H1 (cell line): ENCODE measurements at regions not wholly inside any gene's neighbourhood (a gene's known extent, or its start where the extent isn't known, plus 50 kb on each side); places are given as distances from the start of the nearest gene placed in this dataset.
"Not testable (repeated sequence)": the region's sequence is repeated elsewhere in the genome, so short reads cannot be mapped to it uniquely, and the experiment has no call there.

ENCODE experiments used
- CTCF ChIA-PET: fragments of 300-600 bp; sonication (Branson Sonifier 250); formaldehyde crosslinking; loops from one replicate; lab custom pipeline; 2021; ENCODE audit not compliant: partially characterized antibody; lab: Charles Lee
- POLR2A ChIA-PET: fragments of 300-600 bp; sonication (Branson Sonifier 250); formaldehyde crosslinking; loops from one replicate; lab custom pipeline; 2021; ENCODE audit warnings: inconsistent platforms; ENCODE audit not compliant: partially characterized antibody; lab: Charles Lee
- DNase-seq, 2 experiments: peaks; one replicate each; pipeline versions ENCODE4 v3.0.0 to v3.0.0-alpha.2; 2010 to 2022; ENCODE audit warnings: low spot score in 2 of 2, low read depth in 1 of 2, mixed read lengths in 1 of 2
- FAIRE-seq: peaks from 2 replicates; lab custom pipeline; 2011; peaks lifted over from hg19 to GRCh38; lab: Jason Lieb, UNC
- H2AFZ ChIP-seq: 2 replicates; pipeline ENCODE4 v1.8.1; 2012; ENCODE audit warnings: low read length, inconsistent platforms
- H2AK5ac ChIP-seq: 2 replicates; pipeline ENCODE4 v1.6.1; 2013; ENCODE audit warnings: low read depth, low read length
- H2BK120ac ChIP-seq: replicated peaks from 2 replicates; pipeline ENCODE3; 2013; ENCODE audit warnings: low read depth, low read length, inconsistent platforms
- H2BK12ac ChIP-seq: 2 replicates; pipeline ENCODE4 v1.6.1; 2013; ENCODE audit warnings: low read depth, low read length
- H2BK15ac ChIP-seq: 2 replicates; pipeline ENCODE4 v1.6.1; 2013; ENCODE audit warnings: low read length
- H2BK20ac ChIP-seq: 2 replicates; pipeline ENCODE4 v1.6.1; 2013; ENCODE audit warnings: low read length
- H2BK5ac ChIP-seq: 2 replicates; pipeline ENCODE4 v1.6.1; 2013; ENCODE audit warnings: low read depth, low read length
- H3K14ac ChIP-seq: 2 replicates; pipeline ENCODE4 v1.6.1; 2013; ENCODE audit warnings: inconsistent platforms; ENCODE audit not compliant: insufficient read length
- H3K18ac ChIP-seq: 2 replicates; pipeline ENCODE4 v1.6.1; 2013; ENCODE audit warnings: low read length; ENCODE audit errors: extremely low read depth
- H3K23ac ChIP-seq: 2 replicates; pipeline ENCODE4 v1.6.1; 2013; ENCODE audit warnings: inconsistent platforms; ENCODE audit not compliant: insufficient read length
- H3K23me2 ChIP-seq: 2 replicates; pipeline ENCODE4 v1.6.1; 2013; ENCODE audit warnings: low read depth, low read length
- H3K27ac ChIP-seq: 2 replicates; pipeline ENCODE4 v1.6.1; 2011; ENCODE audit warnings: low read depth, low read length, inconsistent platforms
- H3K27me3 ChIP-seq, 4 experiments: replicated peaks in 1 of 4; 1 replicate in 1 of 4; 2 replicates in 3 of 4; pipeline versions ENCODE4 v1.6.1 to v1.8.1; 2011 to 2013; ENCODE audit warnings: low read length in 3 of 4, mild to moderate bottlenecking in 3 of 4, inconsistent platforms in 2 of 4, mixed read lengths in 2 of 4, moderate library complexity in 1 of 4; ENCODE audit not compliant: control insufficient read depth in 3 of 4, insufficient read depth in 3 of 4; ENCODE audit errors: extremely low read depth in 1 of 4
- H3K36me3 ChIP-seq, 4 experiments: 2 replicates each; pipeline versions ENCODE4 v1.6.1 to v1.8.1; 2011 to 2013; ENCODE audit warnings: mild to moderate bottlenecking in 4 of 4, low read length in 3 of 4, moderate library complexity in 2 of 4, control low read depth in 1 of 4, inconsistent platforms in 1 of 4; ENCODE audit not compliant: insufficient read depth in 4 of 4, control insufficient read depth in 2 of 4
- H3K4ac ChIP-seq: replicated peaks from 2 replicates; pipeline ENCODE3; 2013; ENCODE audit warnings: low read length, low read depth, mixed read lengths, inconsistent platforms; ENCODE audit not compliant: insufficient read length
- H3K4me1 ChIP-seq, 4 experiments: replicated peaks in 1 of 4; 1 replicate in 1 of 4; 2 replicates in 3 of 4; pipeline versions ENCODE4 v1.6.1 to v1.8.1; 2011 to 2013; ENCODE audit warnings: low read length in 3 of 4, inconsistent platforms in 2 of 4, mixed read lengths in 1 of 4; ENCODE audit not compliant: insufficient read depth in 4 of 4, control insufficient read depth in 3 of 4
- H3K4me2 ChIP-seq, 2 experiments: 2 replicates each; pipeline versions ENCODE4 v1.6.1 to v1.8.1; 2011 to 2013; ENCODE audit warnings: low read depth in 2 of 2, low read length in 2 of 2, control low read depth in 1 of 2, inconsistent platforms in 1 of 2, mild to moderate bottlenecking in 1 of 2; ENCODE audit not compliant: insufficient read depth in 1 of 2
- H3K4me3 ChIP-seq, 4 experiments: fragments of 200-600, 300-600 bp in 1 of 4; sonication (generic), shearing (Covaris generic), sonication (Bioruptor Twin) in 1 of 4; 2 replicates each; pipeline versions ENCODE4 v1.5.1 to v1.8.1; 2011 to 2016; ENCODE audit warnings: low read length in 4 of 4, low read depth in 3 of 4, control low read depth in 2 of 4, inconsistent platforms in 2 of 4, mild to moderate bottlenecking in 2 of 4, mixed read lengths in 1 of 4, moderate library complexity in 1 of 4; ENCODE audit not compliant: insufficient read depth in 2 of 4; ENCODE audit errors: extremely low read depth in 1 of 4
- H3K56ac ChIP-seq: replicated peaks from 2 replicates; pipeline ENCODE3; 2013; ENCODE audit warnings: low read depth, mild to moderate bottlenecking, mixed read lengths, low read length, inconsistent platforms; ENCODE audit not compliant: insufficient read length
- H3K79me1 ChIP-seq: 2 replicates; pipeline ENCODE4 v1.6.1; 2013; ENCODE audit warnings: low read depth, low read length, control low read depth
- H3K79me2 ChIP-seq, 2 experiments: 2 replicates each; pipeline versions ENCODE4 v1.6.1 to v1.8.1; 2012 to 2013; ENCODE audit warnings: low read length in 2 of 2, mild to moderate bottlenecking in 2 of 2, inconsistent platforms in 1 of 2; ENCODE audit not compliant: insufficient read depth in 2 of 2, control insufficient read depth in 1 of 2
- H3K9ac ChIP-seq, 4 experiments: replicated peaks in 1 of 4; 1 replicate in 1 of 4; 2 replicates in 3 of 4; pipeline versions ENCODE4 v1.6.1 to v1.8.1; 2011 to 2013; ENCODE audit warnings: low read depth in 3 of 4, low read length in 3 of 4, control low read depth in 2 of 4, mild to moderate bottlenecking in 2 of 4, moderate library complexity in 2 of 4, inconsistent platforms in 1 of 4; ENCODE audit errors: extremely low read depth in 1 of 4
- H3K9me3 ChIP-seq, 2 experiments: 2 replicates each; pipeline versions ENCODE4 v1.6.1 to v1.8.1; 2012 to 2013; ENCODE audit warnings: mild to moderate bottlenecking in 2 of 2, moderate library complexity in 2 of 2, control low read depth in 1 of 2, inconsistent platforms in 1 of 2, low read depth in 1 of 2, low read length in 1 of 2, mixed read lengths in 1 of 2; ENCODE audit not compliant: insufficient read depth in 2 of 2
- H4K20me1 ChIP-seq, 2 experiments: replicated peaks in 1 of 2; 2 replicates each; pipeline versions ENCODE3 to v1.8.1; 2011 to 2013; ENCODE audit warnings: inconsistent platforms in 2 of 2, low read length in 2 of 2, mild to moderate bottlenecking in 1 of 2; ENCODE audit not compliant: insufficient read depth in 2 of 2, control insufficient read depth in 1 of 2
- H4K5ac ChIP-seq: 2 replicates; pipeline ENCODE4 v1.6.1; 2013; ENCODE audit warnings: low read length, low read depth, mixed read lengths, inconsistent platforms; ENCODE audit not compliant: insufficient read length
- H4K8ac ChIP-seq: 2 replicates; pipeline ENCODE4 v1.8.0; 2013; ENCODE audit warnings: mild to moderate bottlenecking, moderate library complexity, low read length, inconsistent platforms; ENCODE audit not compliant: insufficient read depth; ENCODE audit errors: extremely low read depth
- H4K91ac ChIP-seq: replicated peaks from 2 replicates; pipeline ENCODE3; 2013; ENCODE audit warnings: low read length, mixed read lengths, inconsistent platforms; ENCODE audit not compliant: insufficient read length

DNA sequence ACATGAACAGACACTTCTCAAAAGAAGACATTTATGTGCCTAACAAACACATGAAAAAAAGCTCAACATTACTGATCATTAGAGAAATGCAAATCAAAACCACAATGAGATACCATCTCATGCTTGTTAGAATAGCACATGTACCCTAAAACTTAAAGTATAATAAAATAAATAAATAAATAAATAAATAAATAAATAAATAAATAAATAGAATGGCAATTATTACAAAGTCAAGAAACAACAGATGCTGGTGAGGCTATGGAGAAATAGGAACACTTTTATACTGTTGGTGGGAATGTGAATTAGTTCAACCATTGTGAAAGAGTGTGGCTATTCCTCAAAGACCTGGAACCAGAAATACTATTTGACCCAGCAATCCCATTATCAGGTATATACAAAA lies 970.6 kb downstream of the NR2F1-AS1 start:
- POLR2A ChIA-PET: interaction anchor here (0.7 kb wide), 1 partner anchor 777 kb away, joined by 3 read pairs; no protein-coding TSS in a partner anchor

More for the DNA sequence above, 970.6 kb downstream of the NR2F1-AS1 start:
- H4K91ac ChIP-seq, H3K4ac ChIP-seq, H2BK12ac ChIP-seq, H3K18ac ChIP-seq, H3K4me1 ChIP-seq, H3K23me2 ChIP-seq, H3K23ac ChIP-seq, H3K79me2 ChIP-seq, H3K9ac ChIP-seq, H2BK15ac ChIP-seq, DNase-seq, H3K4me2 ChIP-seq, H3K79me1 ChIP-seq, H2AFZ ChIP-seq, H2BK5ac ChIP-seq, H3K4me3 ChIP-seq, H3K9me3 ChIP-seq, H2AK5ac ChIP-seq, H3K27me3 ChIP-seq, H3K36me3 ChIP-seq, H4K20me1 ChIP-seq, H3K56ac ChIP-seq, H4K5ac ChIP-seq, H2BK20ac ChIP-seq, H2BK120ac ChIP-seq, H3K14ac ChIP-seq, H3K27ac ChIP-seq, FAIRE-seq, CTCF ChIA-PET, H4K8ac ChIP-seq: not testable (repeated sequence)
